ENCODE measurements at regions not wholly inside any gene's neighbourhood (a gene's known extent, or its start where the extent isn't known, plus 50 kb on each side); places are given as distances from the start of the nearest gene placed in this dataset.
"Not testable (repeated sequence)": the region's sequence is repeated elsewhere in the genome, so short reads cannot be mapped to it uniquely, and the experiment has no call there.

GRCh38 chr9:90124961-90125360, 517.7 kb downstream of the DIRAS2 start:
- no peak for DNase-seq (ENCODE audit: low read depth)

GRCh38 chr9:90127923-90128322, 514.7 kb downstream of the DIRAS2 start:
- DNase-seq (ENCODE audit: low read depth), result no peak

GRCh38 chr9:90128587-90129190, 513.9 kb downstream of the DIRAS2 start:
- DNase-seq (ENCODE audit: low read depth), result no peak

GRCh38 chr9:90129446-90129845, 513.2 kb downstream of the DIRAS2 start:
- DNase-seq (ENCODE audit: low read depth), result no peak

- no peak for DNase-seq (ENCODE audit: low read depth)
Observed at GRCh38 chr9:90131568-90131967, 511.1 kb downstream of the DIRAS2 start.

- no peak for DNase-seq (ENCODE audit: low read depth)
Observed at GRCh38 chr9:90132866-90133265, 509.8 kb downstream of the DIRAS2 start.

GRCh38 chr9:90137801-90138200, 504.8 kb downstream of the DIRAS2 start:
- no peak for DNase-seq (ENCODE audit: low read depth)

- DNase-seq (ENCODE audit: low read depth), result no peak
Observed at GRCh38 chr9:90140131-90140818, 502.3 kb downstream of the DIRAS2 start.

- no peak for DNase-seq (ENCODE audit: low read depth)
Observed at GRCh38 chr9:90141723-90142122, 500.9 kb downstream of the DIRAS2 start.

- peak; percentile 7 for DNase-seq (ENCODE audit: low read depth)
Observed at GRCh38 chr9:90142580-90142979, 500.0 kb downstream of the DIRAS2 start.

GRCh38 chr9:90147426-90147825, 495.2 kb downstream of the DIRAS2 start:
- DNase-seq (ENCODE audit: low read depth), result no peak

- no peak for DNase-seq (ENCODE audit: low read depth)
Observed at GRCh38 chr9:90156318-90156717, 486.3 kb downstream of the DIRAS2 start.

GRCh38 chr9:90162326-90162725, 480.3 kb downstream of the DIRAS2 start:
- DNase-seq (ENCODE audit: low read depth), result no peak

- no peak for DNase-seq (ENCODE audit: low read depth)
Observed at GRCh38 chr9:90162819-90163218, 479.8 kb downstream of the DIRAS2 start.

- no peak for DNase-seq (ENCODE audit: low read depth)
Observed at GRCh38 chr9:90165281-90165680, 477.3 kb downstream of the DIRAS2 start.

GRCh38 chr9:90166374-90166773, 476.2 kb downstream of the DIRAS2 start:
- DNase-seq (ENCODE audit: low read depth), result not testable (repeated sequence)

GRCh38 chr9:90167914-90168313, 474.7 kb downstream of the DIRAS2 start:
- no peak for DNase-seq (ENCODE audit: low read depth)

- DNase-seq (ENCODE audit: low read depth), result no peak
Observed at GRCh38 chr9:90169490-90169889, 473.1 kb downstream of the DIRAS2 start.

- DNase-seq (ENCODE audit: low read depth), result not testable (repeated sequence)
Observed at GRCh38 chr9:90173935-90174334, 468.7 kb downstream of the DIRAS2 start.

- not testable (repeated sequence) for DNase-seq (ENCODE audit: low read depth)
Observed at GRCh38 chr9:90174346-90174745, 468.3 kb downstream of the DIRAS2 start.

- no peak for DNase-seq (ENCODE audit: low read depth)
Observed at GRCh38 chr9:90175257-90175656, 467.4 kb downstream of the DIRAS2 start.

- no peak for DNase-seq (ENCODE audit: low read depth)
Observed at GRCh38 chr9:90175865-90176264, 466.8 kb downstream of the DIRAS2 start.

- DNase-seq (ENCODE audit: low read depth), result no peak
Observed at GRCh38 chr9:90176901-90177300, 465.7 kb downstream of the DIRAS2 start.

Data from HT1080 (cell line).